Ovary (tissue), 7 donors: ENCODE measurements at regions not wholly inside any gene's neighbourhood (a gene's known extent, or its start where the extent isn't known, plus 50 kb on each side); places are given as distances from the start of the nearest gene placed in this dataset.
A peak's percentile ranks its signal among the peaks of the same experiment; 100 is the strongest.

Source experiments
- DNase-seq, 5 donors: peaks; one replicate each; pipeline ENCODE4 v3.0.0-alpha.2; 2019 to 2020
- H3K27ac ChIP-seq, 2 donors: fragments of 200-600 bp; one replicate each; pipeline versions ENCODE4 v1.5.1 to v1.8.0; 2019 to 2022
- H3K27me3 ChIP-seq: fragments of 200-600 bp; one replicate; pipeline ENCODE4 v1.8.0; 2022
- H3K36me3 ChIP-seq: fragments of 200-600 bp; sonication (generic); one replicate; pipeline ENCODE4 v1.5.1; 2019
- H3K4me1 ChIP-seq: one replicate; pipeline ENCODE4 v1.8.1; 2013; ENCODE audit warnings: mild to moderate bottlenecking, moderate library complexity; ENCODE audit not compliant: insufficient read depth
- H3K4me3 ChIP-seq: fragments of 200-600 bp; sonication (generic); one replicate; pipeline ENCODE4 v1.5.1; 2017
- H3K9me3 ChIP-seq, 2 donors: fragments of 200-600 bp in 1 of 2; sonication (generic) in 1 of 2; one replicate each; pipeline versions ENCODE4 v1.5.1 to v1.8.1; 2013 to 2019; ENCODE audit warnings: mild to moderate bottlenecking in 1 of 2, moderate library complexity in 1 of 2
- EP300 ChIP-seq: sonication (generic); formaldehyde crosslinking; IDR thresholded peaks from one replicate; pipeline ENCODE4 v1.6.1; 2017; ENCODE audit warnings: antibody characterized with exemption
- POLR2A ChIP-seq: fragments of 450-650 bp; IDR thresholded peaks from one replicate; pipeline ENCODE4 v1.6.1; 2017; ENCODE audit warnings: antibody characterized with exemption, mild to moderate bottlenecking, moderate library complexity
- WGBS, 3 donors: extraction: QIAGEN DNeasy Blood & Tissue Kit in 1 of 3; methylation state at CpG; one replicate each; pipeline versions ENCODE4 v1.1.5 to v1.1.7; 2013 to 2017; 5-methylcytosine and 5-hydroxymethylcytosine counted together
- intact Hi-C, 4 donors: fragments of 100-400 bp; cut with DNase I; formaldehyde crosslinking; loops; one replicate each; pipeline versions ENCODE4 v1.11.0 to v1.15.1; 2022 to 2023
- TF ChIP-seq, protein P1 (sequence below), 3 donors: fragments of 450-650 bp in 2 of 3; fragments of 200-600 bp in 1 of 3; IDR thresholded peaks; one replicate each; pipeline versions ENCODE4 v1.5.1 to v1.8.0; 2016 to 2022; ENCODE audit warnings: antibody characterized with exemption in 3 of 3, mild to moderate bottlenecking in 1 of 3
- donor health status: DM: no; HTN: no; CAD: no; lungs with moderate emphysema.
- donor health status: DM: no; HTN: no; CAD: no.
- donor health status: Bipolar disorder and iron deficiency.
- donor health status: DM: no; HTN: no; CAD: no.
- donor health status: DM: yes; HTN: yes; CAD: no.

DNA sequence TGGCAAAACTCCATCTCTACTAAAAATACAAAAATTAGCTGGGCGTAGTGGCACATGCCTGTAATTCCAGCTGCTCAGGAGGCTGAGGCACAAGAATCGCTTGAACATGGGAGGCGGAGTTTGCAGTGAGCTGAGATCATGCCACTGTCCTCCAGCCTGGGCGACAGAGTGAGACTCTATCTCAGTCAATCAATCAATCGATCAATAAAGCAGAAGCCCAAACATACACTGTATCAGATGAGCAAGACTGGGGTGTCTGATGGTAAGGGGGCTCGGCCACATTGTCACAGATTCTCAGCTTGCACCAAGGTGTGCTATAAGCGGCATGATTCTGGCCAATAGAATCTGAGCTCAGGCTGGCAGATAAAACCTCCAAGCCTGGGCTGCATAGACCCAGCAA, 261.1 kb downstream of the BUD13 start:
- intact Hi-C loops, result no loop called here
- TF ChIP-seq, protein P1, sequence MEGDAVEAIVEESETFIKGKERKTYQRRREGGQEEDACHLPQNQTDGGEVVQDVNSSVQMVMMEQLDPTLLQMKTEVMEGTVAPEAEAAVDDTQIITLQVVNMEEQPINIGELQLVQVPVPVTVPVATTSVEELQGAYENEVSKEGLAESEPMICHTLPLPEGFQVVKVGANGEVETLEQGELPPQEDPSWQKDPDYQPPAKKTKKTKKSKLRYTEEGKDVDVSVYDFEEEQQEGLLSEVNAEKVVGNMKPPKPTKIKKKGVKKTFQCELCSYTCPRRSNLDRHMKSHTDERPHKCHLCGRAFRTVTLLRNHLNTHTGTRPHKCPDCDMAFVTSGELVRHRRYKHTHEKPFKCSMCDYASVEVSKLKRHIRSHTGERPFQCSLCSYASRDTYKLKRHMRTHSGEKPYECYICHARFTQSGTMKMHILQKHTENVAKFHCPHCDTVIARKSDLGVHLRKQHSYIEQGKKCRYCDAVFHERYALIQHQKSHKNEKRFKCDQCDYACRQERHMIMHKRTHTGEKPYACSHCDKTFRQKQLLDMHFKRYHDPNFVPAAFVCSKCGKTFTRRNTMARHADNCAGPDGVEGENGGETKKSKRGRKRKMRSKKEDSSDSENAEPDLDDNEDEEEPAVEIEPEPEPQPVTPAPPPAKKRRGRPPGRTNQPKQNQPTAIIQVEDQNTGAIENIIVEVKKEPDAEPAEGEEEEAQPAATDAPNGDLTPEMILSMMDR (IDR thresholded peaks at IDR 0.05), result no peak
- TF ChIP-seq POLR2A (no peak), EP300 (no peak)
- Histone ChIP-seq H3K4me3 (no peak overlapping the region), H3K9me3 (no peaks in the 10 kb centered on the region), H3K27ac (no peak overlapping the region), H3K36me3 (no peaks in the 10 kb centered on the region), H3K27me3 (no peaks in the 10 kb centered on the region), H3K4me1 (no peaks in the 10 kb centered on the region)
- WGBS, 3 donors, result 79 to 87% (median 83%) methylated on average over 7 of the region's 7 CpGs
- no peak for DNase-seq

DNA sequence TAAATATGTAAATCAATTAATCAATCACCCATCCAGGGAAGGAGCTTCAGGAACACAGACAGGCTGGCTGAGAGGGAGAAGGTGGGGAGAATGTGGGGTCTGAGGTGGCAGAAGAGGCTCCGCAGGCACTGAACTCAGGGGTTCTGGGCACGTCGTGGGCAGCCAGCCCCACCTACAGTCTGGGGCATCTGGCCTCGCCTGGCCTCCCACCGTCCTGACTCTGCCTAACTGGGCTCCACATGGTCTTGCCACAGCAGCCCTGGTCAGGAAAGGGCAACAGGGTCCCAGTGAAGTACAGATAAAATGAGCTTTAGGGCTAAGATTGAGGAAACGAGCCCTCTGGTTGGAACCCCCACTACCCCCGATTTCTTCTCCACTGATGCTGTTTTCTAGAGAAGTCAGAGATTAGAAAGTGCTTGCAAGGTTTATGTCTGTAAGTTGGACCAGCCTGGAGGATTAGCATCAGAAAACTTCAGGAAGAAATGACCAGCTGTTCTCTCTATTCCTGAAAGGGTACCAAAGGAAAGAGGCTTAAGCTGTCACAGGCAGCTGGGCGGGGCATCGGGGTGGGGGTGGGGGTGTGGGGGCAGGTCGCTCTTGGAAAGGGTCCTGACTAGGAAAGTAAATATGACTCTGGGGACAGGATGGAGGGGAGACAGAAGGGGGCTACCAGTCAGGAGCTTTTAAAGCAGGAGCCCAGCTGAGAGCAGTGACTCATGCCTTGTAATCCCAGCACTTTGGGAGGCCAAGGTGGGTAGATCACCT, 261.7 kb downstream of the BUD13 start:
- TF ChIP-seq POLR2A (no peak), EP300 (no peak)
- TF ChIP-seq, protein P1 (IDR thresholded peaks at IDR 0.05), result no peak
- no peaks in the 10 kb centered on the region for H3K4me1 ChIP-seq
- H3K4me3 ChIP-seq, result no peak overlapping the region
- H3K9me3 ChIP-seq, result no peaks in the 10 kb centered on the region
- H3K27me3 ChIP-seq, result no peaks in the 10 kb centered on the region
- no peak overlapping the region for H3K27ac ChIP-seq
- 65 to 70% (median 69%) methylated on average over 10 of the region's 10 CpGs for WGBS, 3 donors
- no peak for DNase-seq
- H3K36me3 ChIP-seq, result no peaks in the 10 kb centered on the region
- intact Hi-C loops, result no loop called here

DNA sequence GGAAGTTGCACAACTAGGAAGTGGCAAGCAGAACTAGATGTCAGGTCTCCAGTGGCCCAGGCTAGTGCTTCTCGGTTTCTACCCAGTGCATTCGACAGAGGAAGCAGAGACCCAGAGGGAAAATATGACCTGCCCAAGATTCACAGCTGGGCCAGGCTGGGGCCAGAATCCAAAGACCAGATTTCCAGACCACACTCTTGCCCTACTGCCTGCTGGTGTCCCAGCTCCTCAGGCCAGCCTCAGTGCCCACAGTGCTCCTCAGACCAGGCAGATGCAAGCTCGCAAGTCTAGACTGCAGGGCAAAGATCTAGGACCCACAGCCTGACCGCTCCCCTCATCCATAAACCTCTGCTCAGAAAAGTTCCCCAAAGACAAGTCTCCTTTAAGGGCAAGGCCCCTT, 262.6 kb downstream of the BUD13 start:
- DNase-seq, result peak in 1 of 5 donors; percentile 4
- intact Hi-C loops, result no loop called here
- no peaks in the 10 kb centered on the region for H3K27me3 ChIP-seq
- 81 to 84% (median 82%) methylated on average over 4 of the region's 4 CpGs for WGBS, 3 donors
- no peaks in the 10 kb centered on the region for H3K4me1 ChIP-seq
- TF ChIP-seq EP300, result no peak
- no peak for TF ChIP-seq POLR2A
- TF ChIP-seq, protein P1 (IDR thresholded peaks at IDR 0.05), result no peak
- no peak overlapping the region for H3K27ac ChIP-seq
- no peak overlapping the region for H3K4me3 ChIP-seq
- no peaks in the 10 kb centered on the region for H3K9me3 ChIP-seq
- no peaks in the 10 kb centered on the region for H3K36me3 ChIP-seq

DNA sequence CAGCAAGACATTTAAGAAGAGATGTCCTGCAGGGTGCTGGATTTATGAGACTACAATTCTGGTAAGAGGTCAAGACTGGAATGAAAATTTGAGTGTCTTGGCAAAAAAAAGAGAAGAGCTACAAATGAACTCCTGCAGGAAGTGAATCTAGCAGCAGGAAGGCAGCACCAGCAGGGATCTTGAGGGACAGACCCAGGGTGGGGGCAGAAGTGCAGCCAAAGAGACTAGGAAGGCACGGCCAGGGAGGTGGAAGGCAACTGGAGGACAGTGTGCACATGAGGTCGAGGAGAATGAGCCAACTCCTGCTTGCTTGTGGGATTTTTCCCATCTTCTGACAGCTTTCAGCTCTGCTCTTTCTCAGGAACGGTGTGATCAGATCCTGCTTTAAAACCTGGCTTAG, 263.2 kb downstream of the BUD13 start:
- H3K4me1 ChIP-seq, result no peaks in the 10 kb centered on the region
- intact Hi-C loops, result no loop called here
- no peak for DNase-seq
- TF ChIP-seq EP300 (no peak), POLR2A (no peak)
- TF ChIP-seq, protein P1 (IDR thresholded peaks at IDR 0.05), result no peak
- no peak overlapping the region for H3K4me3 ChIP-seq
- WGBS, 3 donors, result 27 to 34% (median 30%) methylated on average over 3 of the region's 3 CpGs
- H3K36me3 ChIP-seq, result no peaks in the 10 kb centered on the region
- no peak overlapping the region for H3K27ac ChIP-seq
- no peaks in the 10 kb centered on the region for H3K27me3 ChIP-seq
- no peaks in the 10 kb centered on the region for H3K9me3 ChIP-seq
